H9 (cell line): ENCODE measurements at regions not wholly inside any gene's neighbourhood (a gene's known extent, or its start where the extent isn't known, plus 50 kb on each side); places are given as distances from the start of the nearest gene placed in this dataset.

Experiments
- DNase-seq: peaks from one replicate; pipeline ENCODE4 v3.0.0-alpha.2; 2017
- H2AFZ ChIP-seq: one replicate; pipeline ENCODE4 v1.6.1; 2013; ENCODE audit warnings: mild to moderate bottlenecking, low read length, control low read depth, moderate library complexity
- H2AK5ac ChIP-seq: 2 replicates; pipeline ENCODE4 v1.6.1; 2013; ENCODE audit warnings: low read length, control low read depth, mixed read lengths; ENCODE audit not compliant: insufficient read length
- H2BK120ac ChIP-seq: one replicate; pipeline ENCODE4 v1.6.1; 2013; ENCODE audit warnings: low read depth, mild to moderate bottlenecking, low read length, control low read depth, inconsistent platforms; ENCODE audit not compliant: poor library complexity, severe bottlenecking
- H2BK12ac ChIP-seq: 2 replicates; pipeline ENCODE4 v1.6.1; 2013; ENCODE audit warnings: low read length, control low read depth, mixed read lengths, low read depth; ENCODE audit not compliant: insufficient read length
- H2BK15ac ChIP-seq: 2 replicates; pipeline ENCODE4 v1.6.1; 2013; ENCODE audit warnings: low read depth, low read length, control low read depth
- H2BK20ac ChIP-seq: one replicate; pipeline ENCODE4 v1.6.1; 2013; ENCODE audit warnings: low read depth, mild to moderate bottlenecking, low read length, control low read depth, inconsistent platforms; ENCODE audit not compliant: poor library complexity, severe bottlenecking
- H2BK5ac ChIP-seq: 2 replicates; pipeline ENCODE4 v1.6.1; 2013; ENCODE audit warnings: low read length, control low read depth, mixed read lengths; ENCODE audit not compliant: insufficient read length
- H3K14ac ChIP-seq: 2 replicates; pipeline ENCODE4 v1.6.1; 2013; ENCODE audit warnings: low read length, control low read depth; ENCODE audit not compliant: insufficient read depth
- H3K18ac ChIP-seq: 2 replicates; pipeline ENCODE4 v1.6.1; 2013; ENCODE audit warnings: low read depth, mild to moderate bottlenecking, mixed read lengths, low read length, control low read depth; ENCODE audit not compliant: insufficient read length
- H3K23ac ChIP-seq: 2 replicates; pipeline ENCODE4 v1.6.1; 2013; ENCODE audit warnings: low read length, control low read depth, mixed read lengths, low read depth; ENCODE audit not compliant: insufficient read length
- H3K23me2 ChIP-seq: 2 replicates; pipeline ENCODE4 v1.6.1; 2013; ENCODE audit warnings: low read depth, mild to moderate bottlenecking, mixed read lengths, low read length, control low read depth; ENCODE audit not compliant: insufficient read length, poor library complexity, severe bottlenecking
- H3K27ac ChIP-seq: 2 replicates; pipeline ENCODE4 v1.5.1; 2013; ENCODE audit warnings: low read length, control low read depth, mixed read lengths, low read depth; ENCODE audit not compliant: insufficient read length
- H3K27me3 ChIP-seq: 2 replicates; pipeline ENCODE4 v1.6.1; 2013; ENCODE audit warnings: low read length, control low read depth, inconsistent platforms; ENCODE audit not compliant: insufficient read depth
- H3K4ac ChIP-seq: 2 replicates; pipeline ENCODE4 v1.6.1; 2013; ENCODE audit warnings: low read depth, mild to moderate bottlenecking, control low read depth, inconsistent platforms, low read length, moderate library complexity
- H3K4me1 ChIP-seq: 2 replicates; pipeline ENCODE4 v1.6.1; 2013; ENCODE audit warnings: low read length, control low read depth, inconsistent platforms; ENCODE audit not compliant: insufficient read depth
- H3K4me2 ChIP-seq: 2 replicates; pipeline ENCODE4 v1.6.1; 2013; ENCODE audit warnings: low read length, control low read depth, mixed read lengths; ENCODE audit not compliant: insufficient read length, insufficient read depth
- H3K56ac ChIP-seq: 2 replicates; pipeline ENCODE4 v1.6.1; 2013; ENCODE audit warnings: low read depth, mild to moderate bottlenecking, mixed read lengths, low read length, control low read depth; ENCODE audit not compliant: insufficient read length
- H3K79me1 ChIP-seq: 2 replicates; pipeline ENCODE4 v1.6.1; 2013; ENCODE audit warnings: low read depth, mild to moderate bottlenecking, moderate library complexity, low read length, control low read depth, inconsistent platforms; ENCODE audit not compliant: insufficient read depth, poor library complexity, severe bottlenecking
- H3K79me2 ChIP-seq: 2 replicates; pipeline ENCODE4 v1.6.1; 2013; ENCODE audit warnings: low read length, control low read depth, inconsistent platforms; ENCODE audit not compliant: insufficient read depth
- H3K9ac ChIP-seq: 2 replicates; pipeline ENCODE4 v1.6.1; 2013; ENCODE audit warnings: low read length, control low read depth, mixed read lengths; ENCODE audit not compliant: insufficient read length; ENCODE audit errors: extremely low read depth
- H3K9me3 ChIP-seq: one replicate; pipeline ENCODE4 v1.6.1; 2013; ENCODE audit warnings: low read depth, low read length, inconsistent platforms; ENCODE audit not compliant: control insufficient read depth
- H3T11ph ChIP-seq: one replicate; pipeline ENCODE4 v1.6.1; 2013; ENCODE audit warnings: mild to moderate bottlenecking, low read length, control low read depth, inconsistent platforms
- H4K20me1 ChIP-seq: one replicate; pipeline ENCODE4 v1.6.1; 2013; ENCODE audit not compliant: control insufficient read depth, insufficient read length, insufficient read depth
- H4K5ac ChIP-seq: 2 replicates; pipeline ENCODE4 v1.6.1; 2013; ENCODE audit warnings: low read depth, mild to moderate bottlenecking, mixed read lengths, low read length, control low read depth; ENCODE audit not compliant: insufficient read length
- H4K8ac ChIP-seq: replicated peaks from 2 replicates; pipeline ENCODE4 v1.6.1; 2013; ENCODE audit warnings: low read length, control low read depth, mixed read lengths, low read depth; ENCODE audit not compliant: insufficient read length
- H4K91ac ChIP-seq: 2 replicates; pipeline ENCODE4 v1.6.1; 2013; ENCODE audit warnings: low read depth, mild to moderate bottlenecking, moderate library complexity, mixed read lengths, low read length, control low read depth; ENCODE audit not compliant: insufficient read length
- H3K27ac Mint-ChIP-seq, 3 experiments: 2 replicates in 2 of 3; 3 replicates in 1 of 3; pipeline ENCODE4 v1.8.0; 2020 to 2021; ENCODE audit warnings: mixed read lengths in 3 of 3, mild to moderate bottlenecking in 1 of 3, moderate library complexity in 1 of 3
- H3K27me3 Mint-ChIP-seq: 2 replicates; pipeline ENCODE4 v1.8.0; 2021; ENCODE audit warnings: low read depth, mild to moderate bottlenecking, moderate library complexity, mixed read lengths
- H3K36me3 Mint-ChIP-seq, 3 experiments: 2 replicates in 2 of 3; 3 replicates in 1 of 3; pipeline ENCODE4 v1.8.0; 2020 to 2021; ENCODE audit warnings: low read depth in 3 of 3, mixed read lengths in 3 of 3; ENCODE audit not compliant: insufficient read depth in 1 of 3
- H3K4me1 Mint-ChIP-seq, 2 experiments: 2 replicates each; pipeline ENCODE4 v1.8.0; 2020; ENCODE audit warnings: mixed read lengths in 2 of 2
- H3K4me3 Mint-ChIP-seq, 2 experiments: 2 replicates in 1 of 2; 3 replicates in 1 of 2; pipeline ENCODE4 v1.8.0; 2020 to 2021; ENCODE audit warnings: mild to moderate bottlenecking in 2 of 2, mixed read lengths in 2 of 2, moderate library complexity in 1 of 2
- H3K9me3 Mint-ChIP-seq, 2 experiments: 2 replicates in 1 of 2; 3 replicates in 1 of 2; pipeline ENCODE4 v1.8.0; 2020; ENCODE audit warnings: mild to moderate bottlenecking in 2 of 2, mixed read lengths in 2 of 2, moderate library complexity in 1 of 2
- CTCF ChIP-seq: fragments of 200-600 bp; sonication (generic); conservative IDR thresholded peaks from 3 replicates; pipeline ENCODE4 v1.8.0; 2021; ENCODE audit warnings: antibody characterized with exemption, mild to moderate bottlenecking
- whole genome bisulfite sequencing: extraction: QIAGEN DNeasy Blood & Tissue Kit; methylation state at CpG from one replicate; pipeline ENCODE4 v1.1.7; 2013; ENCODE audit warnings: missing lambda C conversion rate, low lambda C conversion rate, mixed read lengths; ENCODE audit not compliant: insufficient read length; ENCODE audit errors: extremely low coverage; 5-methylcytosine and 5-hydroxymethylcytosine counted together

GRCh38 chrX:121836000-121836399, 788.6 kb downstream of the GLUD2 start:
- Histone ChIP-seq H3K79me2 (no peaks in the 10 kb centered on the region), H4K20me1 (no peaks in the 10 kb centered on the region), H4K8ac (no peak overlapping the region), H3K14ac (no peak overlapping the region), H3K56ac (no peak overlapping the region), H3K4me2 (no peak overlapping the region), H3K4ac (no peak overlapping the region), H2BK120ac (no peak overlapping the region), H4K91ac (no peak overlapping the region), H2BK15ac (no peak overlapping the region), H3K4me1 (no peaks in the 10 kb centered on the region), H2BK5ac (no peak overlapping the region), H3K27ac (no peak overlapping the region), H3K23me2 (no peaks in the 10 kb centered on the region), H3K9ac (no peak overlapping the region), H3T11ph (no peak overlapping the region), H2AFZ (no peak overlapping the region), H2BK12ac (no peak overlapping the region), H2AK5ac (no peak overlapping the region), H3K27me3 (no peaks in the 10 kb centered on the region), H3K79me1 (no peaks in the 10 kb centered on the region), H3K23ac (no peak overlapping the region), H3K9me3 (no peaks in the 10 kb centered on the region), H4K5ac (no peak overlapping the region), H3K18ac (no peak overlapping the region), H2BK20ac (no peak overlapping the region)
- TF ChIP-seq CTCF, result no peak
- no peaks in the 10 kb centered on the region for H3K27me3 Mint-ChIP-seq
- H3K4me3 Mint-ChIP-seq, result no peak overlapping the region
- WGBS, result no CpG with 5 or more reads among the region's 1 CpG
- peaks cover 0 to 4% (median 0%) of the 10 kb centered on the region in 3 experiments; a peak in 1 of 7 replicates for H3K36me3 Mint-ChIP-seq
- peaks cover 3 to 40% of the 10 kb centered on the region in 2 experiments; a peak in 4 of 5 replicates for H3K9me3 Mint-ChIP-seq
- no peaks in the 10 kb centered on the region for H3K4me1 Mint-ChIP-seq
- no peak overlapping the region for H3K27ac Mint-ChIP-seq
- no peak for DNase-seq
